SJCRH30 (cell line): ENCODE measurements at regions not wholly inside any gene's neighbourhood (a gene's known extent, or its start where the extent isn't known, plus 50 kb on each side); places are given as distances from the start of the nearest gene placed in this dataset.

Experiments used
- DNase-seq, 2 experiments: peaks; one replicate each; pipeline ENCODE4 v3.0.0-alpha.2; 2015 to 2020
- H3K27ac ChIP-seq: fragments of 250-450 bp; sonication (Bioruptor Pico); 2 replicates; pipeline ENCODE4 v1.5.1; 2020; ENCODE audit warnings: mild to moderate bottlenecking, moderate library complexity
- H3K27me3 ChIP-seq: fragments of 250-450 bp; sonication (Bioruptor Pico); 2 replicates; pipeline ENCODE4 v1.5.1; 2020; ENCODE audit warnings: mild to moderate bottlenecking, moderate library complexity
- H3K36me3 ChIP-seq: fragments of 250-450 bp; sonication (Bioruptor Pico); 2 replicates; pipeline ENCODE4 v1.5.1; 2020; ENCODE audit warnings: mild to moderate bottlenecking, moderate library complexity
- H3K4me1 ChIP-seq: fragments of 250-450 bp; sonication (Bioruptor Pico); 2 replicates; pipeline ENCODE4 v1.5.1; 2020; ENCODE audit warnings: mild to moderate bottlenecking, moderate library complexity
- H3K4me3 ChIP-seq: fragments of 250-450 bp; sonication (Bioruptor Pico); 2 replicates; pipeline ENCODE4 v1.5.1; 2020; ENCODE audit warnings: mild to moderate bottlenecking, moderate library complexity
- H3K9me3 ChIP-seq: fragments of 250-450 bp; sonication (Bioruptor Pico); replicated peaks from 2 replicates; pipeline ENCODE4 v1.5.1; 2020; ENCODE audit warnings: mild to moderate bottlenecking, moderate library complexity

- no peak for DNase-seq
- Histone ChIP-seq H3K4me3 (no peak overlapping the region), H3K27me3 (peaks cover 6% of the 10 kb centered on the region; the same call in 1 of the 2 replicates), H3K4me1 (no peaks in the 10 kb centered on the region), H3K9me3 (no peaks in the 10 kb centered on the region), H3K36me3 (no peaks in the 10 kb centered on the region), H3K27ac (no peak overlapping the region)
Measured at GRCh38 chr11:134882141-134882540, 470.1 kb upstream of the B3GAT1 start.

GRCh38 chr11:134880788-134881187 lies 468.7 kb upstream of the B3GAT1 start:
- Histone ChIP-seq H3K27me3 (peaks cover 6% of the 10 kb centered on the region; the same call in 1 of the 2 replicates), H3K4me1 (no peaks in the 10 kb centered on the region), H3K9me3 (no peaks in the 10 kb centered on the region), H3K36me3 (no peaks in the 10 kb centered on the region), H3K4me3 (no peak overlapping the region), H3K27ac (no peak overlapping the region)
- no peak for DNase-seq

GRCh38 chr11:134879931-134880330 lies 467.9 kb upstream of the B3GAT1 start:
- DNase-seq = no peak
- no peaks in the 10 kb centered on the region for H3K4me1 ChIP-seq
- H3K9me3 ChIP-seq = no peaks in the 10 kb centered on the region
- no peak overlapping the region for H3K27ac ChIP-seq
- peaks cover 6% of the 10 kb centered on the region; the same call in 1 of the 2 replicates for H3K27me3 ChIP-seq
- no peaks in the 10 kb centered on the region for H3K36me3 ChIP-seq
- no peak overlapping the region for H3K4me3 ChIP-seq

GRCh38 chr11:134879341-134879740 lies 467.3 kb upstream of the B3GAT1 start:
- no peak for DNase-seq
- no peaks in the 10 kb centered on the region for H3K36me3 ChIP-seq

GRCh38 chr11:134878785-134879184 lies 466.7 kb upstream of the B3GAT1 start:
- H3K27ac ChIP-seq = no peak overlapping the region
- no peak for DNase-seq
- H3K4me3 ChIP-seq = no peak overlapping the region
- H3K27me3 ChIP-seq = no peaks in the 10 kb centered on the region
- H3K9me3 ChIP-seq = no peaks in the 10 kb centered on the region
- no peaks in the 10 kb centered on the region for H3K36me3 ChIP-seq
- H3K4me1 ChIP-seq = no peaks in the 10 kb centered on the region

More at GRCh38 chr11:134879341-134879740, 467.3 kb upstream of the B3GAT1 start:
- H3K4me1 ChIP-seq = no peaks in the 10 kb centered on the region
- no peak overlapping the region for H3K27ac ChIP-seq
- no peak overlapping the region for H3K4me3 ChIP-seq
- H3K9me3 ChIP-seq = no peaks in the 10 kb centered on the region
- H3K27me3 ChIP-seq = peaks cover 5% of the 10 kb centered on the region; the same call in 1 of the 2 replicates

- Histone ChIP-seq H3K4me1 (no peaks in the 10 kb centered on the region), H3K4me3 (no peak overlapping the region), H3K9me3 (no peaks in the 10 kb centered on the region), H3K27ac (no peak overlapping the region), H3K27me3 (0 out of 2 replicates have a peak, but pooled peaks cover 5% of the 10 kb centered on the region), H3K36me3 (no peaks in the 10 kb centered on the region)
- DNase-seq = no peak
Measured at GRCh38 chr11:134876226-134876625, 464.2 kb upstream of the B3GAT1 start.

GRCh38 chr11:134866981-134867675 lies 455.1 kb upstream of the B3GAT1 start:
- Histone ChIP-seq H3K9me3 (no peaks in the 10 kb centered on the region), H3K27me3 (no peaks in the 10 kb centered on the region), H3K4me3 (no peak overlapping the region), H3K36me3 (no peaks in the 10 kb centered on the region), H3K4me1 (0 out of 2 replicates have a peak, but pooled peaks cover 2% of the 10 kb centered on the region), H3K27ac (no peak overlapping the region)
- DNase-seq = no peak

GRCh38 chr11:134866215-134866614 lies 454.2 kb upstream of the B3GAT1 start:
- no peaks in the 10 kb centered on the region for H3K27me3 ChIP-seq

GRCh38 chr11:134864968-134865305 lies 452.9 kb upstream of the B3GAT1 start:
- 0 out of 2 replicates have a peak, but pooled peaks cover 2% of the 10 kb centered on the region for H3K4me1 ChIP-seq
- peaks cover 6% of the 10 kb centered on the region; the same call in 1 of the 2 replicates for H3K27me3 ChIP-seq
- no peak overlapping the region for H3K4me3 ChIP-seq
- no peak for DNase-seq
- no peaks in the 10 kb centered on the region for H3K36me3 ChIP-seq
- no peaks in the 10 kb centered on the region for H3K9me3 ChIP-seq
- H3K27ac ChIP-seq = no peak overlapping the region

More at GRCh38 chr11:134866215-134866614, 454.2 kb upstream of the B3GAT1 start:
- H3K4me3 ChIP-seq = no peak overlapping the region
- no peaks in the 10 kb centered on the region for H3K36me3 ChIP-seq
- 0 out of 2 replicates have a peak, but pooled peaks cover 2% of the 10 kb centered on the region for H3K4me1 ChIP-seq
- no peaks in the 10 kb centered on the region for H3K9me3 ChIP-seq
- DNase-seq = no peak
- no peak overlapping the region for H3K27ac ChIP-seq

GRCh38 chr11:134864233-134864967 lies 452.4 kb upstream of the B3GAT1 start:
- no peaks in the 10 kb centered on the region for H3K9me3 ChIP-seq
- H3K27me3 ChIP-seq = peaks cover 6% of the 10 kb centered on the region; the same call in 1 of the 2 replicates
- no peaks in the 10 kb centered on the region for H3K36me3 ChIP-seq
- no peak overlapping the region for H3K27ac ChIP-seq
- no peak overlapping the region for H3K4me3 ChIP-seq
- H3K4me1 ChIP-seq = 0 out of 2 replicates have a peak, but pooled peaks cover 2% of the 10 kb centered on the region
- DNase-seq = no peak

- peaks cover 6% of the 10 kb centered on the region; the same call in 1 of the 2 replicates for H3K27me3 ChIP-seq
- H3K9me3 ChIP-seq = no peaks in the 10 kb centered on the region
- H3K27ac ChIP-seq = no peak overlapping the region
- no peak overlapping the region for H3K4me3 ChIP-seq
- peak in 1 of 2 experiments; percentile 16 for DNase-seq
- H3K4me1 ChIP-seq = 0 out of 2 replicates have a peak, but pooled peaks cover 2% of the 10 kb centered on the region
- no peaks in the 10 kb centered on the region for H3K36me3 ChIP-seq
Measured at GRCh38 chr11:134863294-134863693, 451.3 kb upstream of the B3GAT1 start.

GRCh38 chr11:134862587-134863195 lies 450.6 kb upstream of the B3GAT1 start:
- Histone ChIP-seq H3K4me1 (0 out of 2 replicates have a peak, but pooled peaks cover 2% of the 10 kb centered on the region), H3K9me3 (no peaks in the 10 kb centered on the region), H3K27me3 (peaks cover 6% of the 10 kb centered on the region; the same call in 1 of the 2 replicates), H3K27ac (no peak overlapping the region), H3K36me3 (no peaks in the 10 kb centered on the region), H3K4me3 (no peak overlapping the region)
- DNase-seq = no peak

- H3K27ac ChIP-seq = no peak overlapping the region
- 0 out of 2 replicates have a peak, but pooled peaks cover 2% of the 10 kb centered on the region for H3K4me1 ChIP-seq
- H3K36me3 ChIP-seq = no peaks in the 10 kb centered on the region
- no peak overlapping the region for H3K4me3 ChIP-seq
- peaks cover 6% of the 10 kb centered on the region; the same call in 1 of the 2 replicates for H3K27me3 ChIP-seq
- peak in 1 of 2 experiments; percentile 20 for DNase-seq
- no peaks in the 10 kb centered on the region for H3K9me3 ChIP-seq
Measured at GRCh38 chr11:134862105-134862502, 450.1 kb upstream of the B3GAT1 start.

GRCh38 chr11:134861490-134862104 lies 449.6 kb upstream of the B3GAT1 start:
- no peak for DNase-seq
- Histone ChIP-seq H3K27me3 (peaks cover 6% of the 10 kb centered on the region; the same call in 1 of the 2 replicates), H3K36me3 (no peaks in the 10 kb centered on the region), H3K9me3 (no peaks in the 10 kb centered on the region), H3K4me1 (0 out of 2 replicates have a peak, but pooled peaks cover 2% of the 10 kb centered on the region), H3K27ac (no peak overlapping the region), H3K4me3 (no peak overlapping the region)
